MCF 10A (cell line): ENCODE measurements at regions not wholly inside any gene's neighbourhood (a gene's known extent, or its start where the extent isn't known, plus 50 kb on each side); places are given as distances from the start of the nearest gene placed in this dataset.

Experiments used
- BruUV-seq: library from RNA; stranded (reverse); fragments of 400-500 nt; replicated peaks from 2 replicates; lab custom pipeline; 2021; lab: Mats Ljungman, UMichigan
- CTCF ChIA-PET: fragments of 300-600 bp; sonication (Branson Sonifier 250); formaldehyde crosslinking; extraction: SDS; loops from one replicate; lab custom pipeline; 2021; ENCODE audit warnings: antibody characterized with exemption, inconsistent platforms; lab: Yijun Ruan, JAX
- POLR2A ChIA-PET: fragments of 300-600, 350-650 bp; sonication (Branson Sonifier 250); formaldehyde crosslinking; extraction: SDS; loops from one replicate; lab custom pipeline; 2020; ENCODE audit warnings: antibody characterized with exemption, inconsistent platforms; lab: Yijun Ruan, JAX
- DNase-seq: peaks from one replicate; pipeline ENCODE4 v3.0.0-alpha.2; 2018; ENCODE audit not compliant: unreplicated experiment
- H3K27ac Mint-ChIP-seq: one replicate; pipeline ENCODE4 v1.8.0; 2022; ENCODE audit warnings: mild to moderate bottlenecking, low read depth, mixed read lengths; ENCODE audit not compliant: unreplicated experiment
- H3K27me3 Mint-ChIP-seq: one replicate; pipeline ENCODE4 v1.8.0; 2022; ENCODE audit warnings: mixed read lengths; ENCODE audit not compliant: insufficient read depth, unreplicated experiment
- H3K36me3 Mint-ChIP-seq: one replicate; pipeline ENCODE4 v1.8.0; 2022; ENCODE audit warnings: mild to moderate bottlenecking, moderate library complexity, mixed read lengths; ENCODE audit not compliant: insufficient read depth, unreplicated experiment
- H3K4me1 Mint-ChIP-seq: one replicate; pipeline ENCODE4 v1.8.0; 2022; ENCODE audit warnings: mixed read lengths; ENCODE audit not compliant: insufficient read depth, unreplicated experiment
- H3K4me3 Mint-ChIP-seq: one replicate; pipeline ENCODE4 v1.8.0; 2022; ENCODE audit warnings: mild to moderate bottlenecking, moderate library complexity, mixed read lengths; ENCODE audit not compliant: unreplicated experiment
- H3K9me3 Mint-ChIP-seq: one replicate; pipeline ENCODE4 v1.8.0; 2022; ENCODE audit warnings: mixed read lengths; ENCODE audit not compliant: unreplicated experiment
- CTCF ChIP-seq: fragments of 200-600 bp; IDR thresholded peaks from one replicate; pipeline ENCODE4 v1.8.0; 2022; ENCODE audit warnings: antibody characterized with exemption, mild to moderate bottlenecking; ENCODE audit not compliant: unreplicated experiment
- intact Hi-C: fragments of 100-400 bp; cut with micrococcal nuclease; formaldehyde crosslinking; loops from 2 replicates; pipeline ENCODE4 v1.14.1; 2022

GRCh38 chr2:164009756-164010337 lies 274.0 kb upstream of the FIGN start:
- BruUV-seq = no TSS peak
- no peak for TF ChIP-seq CTCF
- Mint-ChIP-seq H3K4me3 (no peak overlapping the region), H3K36me3 (no peaks in the 10 kb centered on the region), H3K4me1 (no peaks in the 10 kb centered on the region), H3K27ac (no peak overlapping the region), H3K9me3 (no peaks in the 10 kb centered on the region), H3K27me3 (no peaks in the 10 kb centered on the region)
- POLR2A ChIA-PET = interaction anchor here (0.7 kb wide), 1 partner anchor 152 kb away, joined by 3 read pairs; no protein-coding TSS in a partner anchor
- CTCF ChIA-PET = interaction anchor here (1.2 to 1.3 kb wide), 2 partner anchors 15 to 16 kb away, joined by 3 read pairs; no protein-coding TSS in a partner anchor
- DNase-seq = no peak
- intact Hi-C loops = no loop called here

GRCh38 chr2:164008752-164009151 lies 272.9 kb upstream of the FIGN start:
- no TSS peak for BruUV-seq
- no peaks in the 10 kb centered on the region for H3K36me3 Mint-ChIP-seq
- H3K27ac Mint-ChIP-seq = no peak overlapping the region
- no peak for DNase-seq
- no peaks in the 10 kb centered on the region for H3K27me3 Mint-ChIP-seq
- intact Hi-C loops = no loop called here
- POLR2A ChIA-PET = interaction anchor here (0.6 kb wide), 1 partner anchor 198 kb away, joined by 4 read pairs; no protein-coding TSS in a partner anchor
- CTCF ChIA-PET = interaction anchor here (0.6 to 1.3 kb wide), 2 partner anchors 17 to 440 kb away, joined by 3 read pairs; no protein-coding TSS in a partner anchor
- no peak overlapping the region for H3K4me3 Mint-ChIP-seq
- no peaks in the 10 kb centered on the region for H3K9me3 Mint-ChIP-seq
- no peaks in the 10 kb centered on the region for H3K4me1 Mint-ChIP-seq
- no peak for TF ChIP-seq CTCF

- Mint-ChIP-seq H3K27me3 (no peaks in the 10 kb centered on the region), H3K4me3 (no peak overlapping the region), H3K4me1 (no peaks in the 10 kb centered on the region), H3K36me3 (no peaks in the 10 kb centered on the region), H3K9me3 (no peaks in the 10 kb centered on the region), H3K27ac (no peak overlapping the region)
- TF ChIP-seq CTCF = no peak
- BruUV-seq = no TSS peak
- POLR2A ChIA-PET = interaction anchor here (0.6 kb wide), 1 partner anchor 62 kb away, joined by 3 read pairs; no protein-coding TSS in a partner anchor
- no peak for DNase-seq
- CTCF ChIA-PET = no interaction called here
- intact Hi-C loops = no loop called here
Observed at GRCh38 chr2:164006704-164007103, 270.9 kb upstream of the FIGN start.

GRCh38 chr2:164000176-164000575 lies 264.4 kb upstream of the FIGN start:
- H3K36me3 Mint-ChIP-seq = no peaks in the 10 kb centered on the region
- CTCF ChIA-PET = no interaction called here
- H3K27me3 Mint-ChIP-seq = no peaks in the 10 kb centered on the region
- POLR2A ChIA-PET = interaction anchor here (0.5 to 0.9 kb wide), 2 partner anchors 23 to 50 kb away, joined by 4 read pairs; no protein-coding TSS in a partner anchor
- H3K9me3 Mint-ChIP-seq = no peaks in the 10 kb centered on the region
- no peak for TF ChIP-seq CTCF
- DNase-seq = no peak
- BruUV-seq = no TSS peak
- H3K27ac Mint-ChIP-seq = no peak overlapping the region
- intact Hi-C loops = no loop called here
- no peaks in the 10 kb centered on the region for H3K4me1 Mint-ChIP-seq
- no peak overlapping the region for H3K4me3 Mint-ChIP-seq
